CD14-positive monocyte (primary cell): ENCODE measurements at regions not wholly inside any gene's neighbourhood (a gene's known extent, or its start where the extent isn't known, plus 50 kb on each side); places are given as distances from the start of the nearest gene placed in this dataset.

ENCODE experiments used
- DNase-seq, 3 donors: peaks; one replicate each; pipeline ENCODE4 v3.0.0-alpha.2; 2011 to 2022
- H2AFZ ChIP-seq: 2 replicates; pipeline ENCODE4 v1.6.0; 2012; ENCODE audit warnings: mild to moderate bottlenecking, low read depth, low read length, inconsistent platforms; ENCODE audit not compliant: insufficient read depth, poor library complexity, severe bottlenecking
- H3K27ac ChIP-seq, 2 donors: 1 replicate in 1 of 2; 2 replicates in 1 of 2; pipeline ENCODE4 v1.5.1; 2012 to 2013; ENCODE audit warnings: low read length in 2 of 2, control low read depth in 1 of 2, inconsistent platforms in 1 of 2, low read depth in 1 of 2, mild to moderate bottlenecking in 1 of 2
- H3K27me3 ChIP-seq, 2 donors: one replicate each; pipeline versions ENCODE4 v1.6.0 to v1.6.1; 2011 to 2013; ENCODE audit warnings: low read length in 2 of 2; ENCODE audit not compliant: control insufficient read depth in 2 of 2, insufficient read depth in 2 of 2
- H3K36me3 ChIP-seq, 2 donors: replicated peaks in 1 of 2; 1 replicate in 1 of 2; 2 replicates in 1 of 2; pipeline versions ENCODE4 v1.5.1 to v1.6.1; 2012 to 2013; ENCODE audit warnings: low read length in 2 of 2, control low read depth in 1 of 2, inconsistent platforms in 1 of 2, mild to moderate bottlenecking in 1 of 2; ENCODE audit not compliant: insufficient read depth in 2 of 2, control insufficient read depth in 1 of 2
- H3K4me1 ChIP-seq, 2 donors: 1 replicate in 1 of 2; 2 replicates in 1 of 2; pipeline versions ENCODE4 v1.5.1 to v1.6.1; 2012 to 2013; ENCODE audit warnings: low read length in 2 of 2, control low read depth in 1 of 2, inconsistent platforms in 1 of 2, mild to moderate bottlenecking in 1 of 2, moderate library complexity in 1 of 2; ENCODE audit not compliant: insufficient read depth in 2 of 2, control insufficient read depth in 1 of 2
- H3K4me2 ChIP-seq: replicated peaks from 2 replicates; pipeline ENCODE3; 2012; ENCODE audit warnings: low read length, moderate library complexity, mild to moderate bottlenecking; ENCODE audit not compliant: poor library complexity, severe bottlenecking; ENCODE audit errors: extremely low read depth
- H3K4me3 ChIP-seq, 3 experiments: fragments of 200-600 bp in 1 of 3; sonication (generic) in 1 of 3; replicated peaks in 1 of 3; 1 replicate in 2 of 3; 2 replicates in 1 of 3; pipeline ENCODE4 v1.5.1; 2011 to 2013; ENCODE audit warnings: low read length in 3 of 3, mild to moderate bottlenecking in 3 of 3, control low read depth in 2 of 3, low read depth in 2 of 3, inconsistent platforms in 1 of 3, moderate library complexity in 1 of 3
- H3K79me2 ChIP-seq: 2 replicates; pipeline ENCODE4 v1.6.0; 2012; ENCODE audit warnings: mild to moderate bottlenecking, control low read depth, inconsistent platforms, low read length, moderate library complexity; ENCODE audit not compliant: insufficient read depth
- H3K9ac ChIP-seq: 2 replicates; pipeline ENCODE4 v1.6.0; 2017; ENCODE audit warnings: low read length, mild to moderate bottlenecking; ENCODE audit not compliant: insufficient read depth, poor library complexity, severe bottlenecking
- H3K9me3 ChIP-seq, 2 donors: replicated peaks in 1 of 2; 1 replicate in 1 of 2; 2 replicates in 1 of 2; pipeline versions ENCODE4 v1.5.1 to v1.6.1; 2012 to 2013; ENCODE audit warnings: low read length in 2 of 2, control low read depth in 1 of 2; ENCODE audit not compliant: control insufficient read depth in 1 of 2, insufficient read depth in 1 of 2
- H4K20me1 ChIP-seq: 2 replicates; pipeline ENCODE4 v1.6.0; 2012; ENCODE audit warnings: mild to moderate bottlenecking, low read length, control low read depth, moderate library complexity; ENCODE audit not compliant: insufficient read depth
- H3K27ac Mint-ChIP-seq, 7 donors: one replicate each; pipeline ENCODE4 v1.8.0; 2020; ENCODE audit warnings: mild to moderate bottlenecking in 7 of 7, mixed read lengths in 7 of 7, moderate library complexity in 6 of 7, inconsistent platforms in 2 of 7
- H3K27me3 Mint-ChIP-seq, 3 donors: one replicate each; pipeline ENCODE4 v1.8.0; 2021 to 2022; ENCODE audit warnings: low read depth in 3 of 3, mild to moderate bottlenecking in 3 of 3, mixed read lengths in 3 of 3, moderate library complexity in 3 of 3, inconsistent platforms in 1 of 3
- H3K36me3 Mint-ChIP-seq, 2 donors: one replicate each; pipeline ENCODE4 v1.8.0; 2020; ENCODE audit warnings: mixed read lengths in 2 of 2, inconsistent platforms in 1 of 2, mild to moderate bottlenecking in 1 of 2
- H3K4me1 Mint-ChIP-seq: one replicate; pipeline ENCODE4 v1.8.0; 2020; ENCODE audit warnings: mild to moderate bottlenecking, mixed read lengths
- H3K4me3 Mint-ChIP-seq, 2 donors: one replicate each; pipeline ENCODE4 v1.8.0; 2020; ENCODE audit warnings: mild to moderate bottlenecking in 2 of 2, mixed read lengths in 2 of 2, moderate library complexity in 1 of 2
- H3K9me3 Mint-ChIP-seq, 7 donors: one replicate each; pipeline ENCODE4 v1.8.0; 2020 to 2022; ENCODE audit warnings: mixed read lengths in 7 of 7, mild to moderate bottlenecking in 6 of 7, moderate library complexity in 6 of 7, inconsistent platforms in 2 of 7
- CTCF ChIP-seq: fragments of 200-600 bp; IDR thresholded peaks from one replicate; pipeline ENCODE4 v1.8.0; 2022; ENCODE audit warnings: antibody characterized with exemption, mild to moderate bottlenecking
- WGBS: methylation state at CpG from one replicate; pipeline ENCODE4 v1.1.5; 2013; ENCODE audit warnings: missing lambda C conversion rate; ENCODE audit not compliant: insufficient coverage; 5-methylcytosine and 5-hydroxymethylcytosine counted together
- intact Hi-C, 2 donors: fragments of 100-400 bp; cut with micrococcal nuclease; formaldehyde crosslinking; loops; one replicate each; pipeline versions ENCODE4 v1.15.0 to v1.15.1; 2023

GRCh38 chr5:61991866-61992265, 314.1 kb upstream of the KIF2A start:
- Histone ChIP-seq H3K9ac (no peak overlapping the region), H3K27me3 (no peaks in the 10 kb centered on the region), H3K4me1 (no peaks in the 10 kb centered on the region), H3K36me3 (no peaks in the 10 kb centered on the region), H4K20me1 (no peaks in the 10 kb centered on the region), H3K9me3 (peaks cover 0 to 2% of the 10 kb centered on the region in 2 donors), H3K4me2 (no peak overlapping the region), H3K79me2 (no peaks in the 10 kb centered on the region), H2AFZ (no peak overlapping the region), H3K4me3 (no peak overlapping the region), H3K27ac (no peak overlapping the region)
- Mint-ChIP-seq H3K4me3 (no peak overlapping the region), H3K4me1 (no peaks in the 10 kb centered on the region), H3K27me3 (peaks cover 0 to 5% (median 2%) of the 10 kb centered on the region in 3 donors), H3K36me3 (no peaks in the 10 kb centered on the region), H3K27ac (no peak overlapping the region), H3K9me3 (peaks cover 0 to 8% (median 3%) of the 10 kb centered on the region in 7 donors)
- TF ChIP-seq CTCF: no peak
- no peak for DNase-seq
- intact Hi-C loops: no loop called here
- no CpG with 5 or more reads among the region's 2 CpGs for WGBS

- no peaks in the 10 kb centered on the region for H3K79me2 ChIP-seq
- no peak overlapping the region for H2AFZ ChIP-seq
- no peaks in the 10 kb centered on the region for H4K20me1 ChIP-seq
- no peak overlapping the region for H3K9ac ChIP-seq
- Mint-ChIP-seq H3K27ac (no peak overlapping the region), H3K9me3 (peaks cover 0 to 3% (median 1%) of the 10 kb centered on the region in 7 donors), H3K4me3 (no peak overlapping the region), H3K4me1 (no peaks in the 10 kb centered on the region), H3K36me3 (no peaks in the 10 kb centered on the region), H3K27me3 (peaks cover 0 to 5% (median 2%) of the 10 kb centered on the region in 3 donors)
- WGBS: 86% methylated on average over 2 of the region's 7 CpGs
- DNase-seq: no peak
- H3K27ac ChIP-seq: no peak overlapping the region
- no peak for TF ChIP-seq CTCF
- intact Hi-C loops: no loop called here
- no peaks in the 10 kb centered on the region for H3K4me1 ChIP-seq
- no peaks in the 10 kb centered on the region for H3K9me3 ChIP-seq
- H3K27me3 ChIP-seq: no peaks in the 10 kb centered on the region
- no peak overlapping the region for H3K4me3 ChIP-seq
- H3K36me3 ChIP-seq: no peaks in the 10 kb centered on the region
- no peak overlapping the region for H3K4me2 ChIP-seq
These were observed 312.6 kb upstream of the KIF2A start for GRCh38 chr5:61993295-61993927.
